DOHH2 (cell line): ENCODE measurements at regions not wholly inside any gene's neighbourhood (a gene's known extent, or its start where the extent isn't known, plus 50 kb on each side); places are given as distances from the start of the nearest gene placed in this dataset.

ENCODE experiments used
- H3F3A ChIP-seq: fragments of 200-600 bp; sonication (generic), shearing (Covaris generic); 2 replicates; pipeline ENCODE4 v1.6.0; 2016; ENCODE audit warnings: antibody characterized with exemption, mild to moderate bottlenecking; ENCODE audit not compliant: control insufficient read depth, insufficient read depth
- H3K27ac ChIP-seq: fragments of 200-600 bp; sonication (generic); 2 replicates; pipeline ENCODE4 v1.5.1; 2014; ENCODE audit warnings: low read depth, mild to moderate bottlenecking, low read length, moderate library complexity
- H3K27me3 ChIP-seq: fragments of 200-600 bp; sonication (generic); 2 replicates; pipeline ENCODE4 v1.6.1; 2014; ENCODE audit warnings: mild to moderate bottlenecking, low read length, mixed read lengths; ENCODE audit not compliant: control insufficient read depth
- H3K36me3 ChIP-seq: fragments of 200-600 bp; sonication (generic); 2 replicates; pipeline ENCODE4 v1.6.1; 2014; ENCODE audit warnings: mild to moderate bottlenecking, low read length, moderate library complexity, mixed read lengths; ENCODE audit not compliant: control insufficient read depth
- H3K4me1 ChIP-seq: fragments of 200-600 bp; sonication (generic); 2 replicates; pipeline ENCODE4 v1.6.1; 2014; ENCODE audit warnings: mild to moderate bottlenecking, low read length, mixed read lengths; ENCODE audit not compliant: control insufficient read depth
- H3K4me2 ChIP-seq: fragments of 200-600 bp; sonication (generic); 2 replicates; pipeline ENCODE4 v1.6.0; 2014; ENCODE audit warnings: mild to moderate bottlenecking, low read length, moderate library complexity
- H3K4me3 ChIP-seq: fragments of 200-600 bp; sonication (generic); 2 replicates; pipeline ENCODE4 v1.5.1; 2014; ENCODE audit warnings: mild to moderate bottlenecking, low read length, mixed read lengths
- H3K79me2 ChIP-seq: fragments of 200-600 bp; sonication (generic); 2 replicates; pipeline ENCODE4 v1.6.1; 2014; ENCODE audit warnings: mild to moderate bottlenecking, low read length, mixed read lengths; ENCODE audit not compliant: control insufficient read depth
- H3K9me2 ChIP-seq: fragments of 200-600 bp; sonication (generic); replicated peaks from 2 replicates; pipeline ENCODE4 v1.6.1; 2014; ENCODE audit warnings: mild to moderate bottlenecking, low read length, mixed read lengths; ENCODE audit not compliant: control insufficient read depth
- H3K9me3 ChIP-seq: fragments of 200-600 bp; sonication (generic); 2 replicates; pipeline ENCODE4 v1.6.1; 2014; ENCODE audit warnings: antibody characterized with exemption, low read length, mixed read lengths; ENCODE audit not compliant: control insufficient read depth, insufficient read depth
- H4K20me1 ChIP-seq: fragments of 200-600 bp; sonication (generic); 2 replicates; pipeline ENCODE4 v1.6.0; 2014; ENCODE audit warnings: low read depth, mild to moderate bottlenecking, antibody characterized with exemption, low read length, moderate library complexity; ENCODE audit not compliant: control insufficient read depth, insufficient read depth
- CTCF ChIP-seq: fragments of 200-600 bp; sonication (generic); IDR thresholded peaks from one replicate; pipeline ENCODE4 v1.5.1; 2014; ENCODE audit warnings: antibody characterized with exemption, mild to moderate bottlenecking, low read depth, low read length; ENCODE audit not compliant: poor library complexity, severe bottlenecking
- EZH2phosphoT487 ChIP-seq: fragments of 200-600 bp; sonication (generic); IDR thresholded peaks from 2 replicates; pipeline ENCODE4 v1.6.1; 2017; ENCODE audit warnings: borderline replicate concordance, mild to moderate bottlenecking, antibody characterized with exemption, low read length, moderate library complexity, mixed read lengths

- Histone ChIP-seq H3K4me1 (no peaks in the 10 kb centered on the region), H3F3A (no peaks in the 10 kb centered on the region), H3K36me3 (no peaks in the 10 kb centered on the region), H3K4me3 (no peak overlapping the region), H3K9me3 (no peaks in the 10 kb centered on the region), H3K4me2 (no peak overlapping the region), H3K9me2 (no peaks in the 10 kb centered on the region), H3K27ac (no peak overlapping the region), H3K27me3 (peaks cover 4% of the 10 kb centered on the region; the same call in 1 of the 2 replicates), H3K79me2 (no peaks in the 10 kb centered on the region), H4K20me1 (no peaks in the 10 kb centered on the region)
- TF ChIP-seq CTCF (no peak), EZH2phosphoT487 (no peak)
Measured at GRCh38 chr6:166739976-166740318, 112.9 kb upstream of the RPS6KA2 start.

- Histone ChIP-seq H3K27me3 (peaks cover 4% of the 10 kb centered on the region; the same call in 1 of the 2 replicates), H3K4me2 (no peak overlapping the region), H3K9me3 (no peaks in the 10 kb centered on the region), H3K36me3 (no peaks in the 10 kb centered on the region), H3K79me2 (no peaks in the 10 kb centered on the region), H3K27ac (no peak overlapping the region), H4K20me1 (no peaks in the 10 kb centered on the region), H3F3A (no peaks in the 10 kb centered on the region), H3K4me1 (no peaks in the 10 kb centered on the region), H3K9me2 (no peaks in the 10 kb centered on the region), H3K4me3 (no peak overlapping the region)
- TF ChIP-seq CTCF (no peak), EZH2phosphoT487 (no peak)
Measured at GRCh38 chr6:166739117-166739975, 112.3 kb upstream of the RPS6KA2 start.

- H3K4me3 ChIP-seq = no peak overlapping the region
- peaks cover 4% of the 10 kb centered on the region; the same call in 1 of the 2 replicates for H3K27me3 ChIP-seq
- H3K4me1 ChIP-seq = no peaks in the 10 kb centered on the region
- H3K79me2 ChIP-seq = no peaks in the 10 kb centered on the region
- TF ChIP-seq CTCF (no peak), EZH2phosphoT487 (no peak)
- H3K9me2 ChIP-seq = no peaks in the 10 kb centered on the region
- no peak overlapping the region for H3K4me2 ChIP-seq
- H3F3A ChIP-seq = no peaks in the 10 kb centered on the region
- no peak overlapping the region for H3K27ac ChIP-seq
- no peaks in the 10 kb centered on the region for H4K20me1 ChIP-seq
- H3K36me3 ChIP-seq = no peaks in the 10 kb centered on the region
- H3K9me3 ChIP-seq = no peaks in the 10 kb centered on the region
Measured at GRCh38 chr6:166738386-166739116, 111.5 kb upstream of the RPS6KA2 start.
